ENCODE measurements at regions not wholly inside any gene's neighbourhood (a gene's known extent, or its start where the extent isn't known, plus 50 kb on each side); places are given as distances from the start of the nearest gene placed in this dataset.

DNA sequence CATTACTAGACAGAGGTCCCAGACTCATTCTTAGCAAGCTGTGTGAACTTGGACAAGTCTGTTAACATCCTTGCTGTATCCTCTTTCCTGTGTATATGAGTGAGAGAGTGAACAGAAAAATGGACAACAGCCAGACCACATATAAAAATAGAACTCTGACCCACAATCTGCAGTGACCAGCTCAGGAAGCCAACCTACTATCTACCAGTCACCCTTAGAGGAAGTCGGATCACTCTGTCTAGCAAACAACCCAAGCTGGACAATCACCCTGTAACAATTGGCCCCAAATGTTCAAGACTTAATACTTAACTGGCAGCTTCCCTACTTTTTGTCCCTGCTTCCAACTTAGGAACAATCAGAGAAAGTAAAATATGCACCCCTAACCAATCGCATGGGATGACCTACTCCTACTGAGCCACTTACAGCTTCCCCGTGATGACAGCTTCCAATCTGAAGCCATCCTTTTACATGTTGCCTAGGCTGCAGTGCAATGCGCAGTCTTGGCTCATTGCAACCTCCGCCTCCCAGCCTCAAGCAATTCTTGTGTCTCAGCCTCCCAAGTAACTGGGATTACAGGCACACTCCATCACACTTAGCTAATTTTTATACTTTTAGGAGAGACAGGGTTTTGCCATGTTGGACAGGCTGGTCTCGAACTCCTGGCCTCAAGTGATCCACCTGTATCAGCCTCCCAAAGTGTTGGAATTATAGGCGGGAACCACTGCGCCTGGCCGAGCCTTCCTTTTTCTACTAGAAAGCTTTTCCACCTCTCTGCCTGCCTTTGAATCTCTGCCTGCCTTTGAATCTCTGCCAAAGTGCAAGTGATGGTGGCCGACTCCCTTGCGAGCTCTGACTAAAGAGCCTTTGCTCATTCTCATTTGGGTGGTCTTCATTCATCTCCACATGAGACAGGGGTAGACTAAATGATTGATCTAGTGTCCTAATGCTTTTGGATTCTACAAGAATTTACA is 158.3 kb upstream of the NDUFV2 start:
- Histone ChIP-seq H3K27me3 (ENCODE audit: control insufficient read depth, insufficient read depth, low read length) (no peaks in the 10 kb centered on the region), H3K4me1 (ENCODE audit: control insufficient read depth, insufficient read depth, low read length) (peaks cover 7% of the 10 kb centered on the region), H3K27ac (ENCODE audit: low read depth, low read length) (no peak overlapping the region), H3K36me3 (ENCODE audit: control insufficient read depth, insufficient read depth, low read length) (no peaks in the 10 kb centered on the region), H3K9me3 (ENCODE audit: control insufficient read depth, insufficient read depth, low read length) (no peaks in the 10 kb centered on the region), H3K4me3 (ENCODE audit: low read depth, low read length) (no peak overlapping the region)
- WGBS (ENCODE audit: insufficient coverage): 83% methylated on average over 9 of the region's 11 CpGs
- peak in 1 of 6 donors; percentile 49 for DNase-seq (ENCODE audit: low read depth in 4 of 6, low spot score in 6 of 6)

DNA sequence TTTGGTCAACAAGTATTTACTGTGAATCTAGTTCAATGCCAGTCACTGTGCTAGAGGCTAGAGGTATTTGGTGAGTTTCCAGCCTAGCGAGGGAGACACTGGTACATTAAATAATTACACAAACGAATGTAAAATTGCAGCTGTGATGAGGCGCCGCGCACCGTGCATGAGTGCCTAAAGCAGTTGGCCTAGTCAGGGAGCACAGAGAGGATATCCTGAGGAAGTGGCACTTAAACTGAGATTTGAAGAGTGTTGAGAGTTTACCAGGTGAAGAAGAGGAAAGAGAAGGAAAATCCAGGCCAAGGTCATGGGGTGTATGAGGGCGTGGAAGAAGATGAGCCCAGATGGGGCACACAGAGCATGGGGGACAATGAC is 157.6 kb upstream of the NDUFV2 start:
- Histone ChIP-seq H3K36me3 (ENCODE audit: control insufficient read depth, insufficient read depth, low read length) (no peaks in the 10 kb centered on the region), H3K27ac (ENCODE audit: low read depth, low read length) (no peak overlapping the region), H3K4me1 (ENCODE audit: control insufficient read depth, insufficient read depth, low read length) (peaks cover 11% of the 10 kb centered on the region), H3K9me3 (ENCODE audit: control insufficient read depth, insufficient read depth, low read length) (no peaks in the 10 kb centered on the region), H3K4me3 (ENCODE audit: low read depth, low read length) (no peak overlapping the region), H3K27me3 (ENCODE audit: control insufficient read depth, insufficient read depth, low read length) (no peaks in the 10 kb centered on the region)
- 68% methylated on average over 7 of the region's 7 CpGs for WGBS (ENCODE audit: insufficient coverage)
- no peak for DNase-seq (ENCODE audit: low read depth in 4 of 6, low spot score in 6 of 6)

DNA sequence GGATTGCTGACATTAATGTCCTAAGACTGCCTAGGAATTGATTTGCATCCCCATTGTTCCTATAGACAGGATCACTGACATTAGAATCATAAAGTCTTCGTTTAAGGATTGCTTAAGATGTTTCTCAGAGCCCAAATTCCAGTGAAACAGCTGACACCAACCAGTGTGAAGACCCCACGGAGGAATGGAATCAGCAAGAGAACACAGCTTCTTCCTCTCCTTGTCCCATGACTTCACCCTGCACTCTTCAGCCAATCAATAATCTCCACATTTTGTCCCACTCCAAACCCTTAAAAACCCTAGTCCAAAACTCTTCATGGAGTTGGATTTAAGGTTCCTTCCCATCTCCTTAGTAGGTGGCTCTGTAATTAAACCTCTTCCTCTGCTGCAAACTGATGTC is 157.0 kb upstream of the NDUFV2 start:
- Histone ChIP-seq H3K36me3 (ENCODE audit: control insufficient read depth, insufficient read depth, low read length) (no peaks in the 10 kb centered on the region), H3K9me3 (ENCODE audit: control insufficient read depth, insufficient read depth, low read length) (no peaks in the 10 kb centered on the region), H3K27me3 (ENCODE audit: control insufficient read depth, insufficient read depth, low read length) (no peaks in the 10 kb centered on the region), H3K4me1 (ENCODE audit: control insufficient read depth, insufficient read depth, low read length) (peaks cover 11% of the 10 kb centered on the region), H3K4me3 (ENCODE audit: low read depth, low read length) (no peak overlapping the region), H3K27ac (ENCODE audit: low read depth, low read length) (no peak overlapping the region)
- 67% methylated on average over 1 of the region's 2 CpGs for WGBS (ENCODE audit: insufficient coverage)
- DNase-seq (ENCODE audit: low read depth in 4 of 6, low spot score in 6 of 6): no peak

DNA sequence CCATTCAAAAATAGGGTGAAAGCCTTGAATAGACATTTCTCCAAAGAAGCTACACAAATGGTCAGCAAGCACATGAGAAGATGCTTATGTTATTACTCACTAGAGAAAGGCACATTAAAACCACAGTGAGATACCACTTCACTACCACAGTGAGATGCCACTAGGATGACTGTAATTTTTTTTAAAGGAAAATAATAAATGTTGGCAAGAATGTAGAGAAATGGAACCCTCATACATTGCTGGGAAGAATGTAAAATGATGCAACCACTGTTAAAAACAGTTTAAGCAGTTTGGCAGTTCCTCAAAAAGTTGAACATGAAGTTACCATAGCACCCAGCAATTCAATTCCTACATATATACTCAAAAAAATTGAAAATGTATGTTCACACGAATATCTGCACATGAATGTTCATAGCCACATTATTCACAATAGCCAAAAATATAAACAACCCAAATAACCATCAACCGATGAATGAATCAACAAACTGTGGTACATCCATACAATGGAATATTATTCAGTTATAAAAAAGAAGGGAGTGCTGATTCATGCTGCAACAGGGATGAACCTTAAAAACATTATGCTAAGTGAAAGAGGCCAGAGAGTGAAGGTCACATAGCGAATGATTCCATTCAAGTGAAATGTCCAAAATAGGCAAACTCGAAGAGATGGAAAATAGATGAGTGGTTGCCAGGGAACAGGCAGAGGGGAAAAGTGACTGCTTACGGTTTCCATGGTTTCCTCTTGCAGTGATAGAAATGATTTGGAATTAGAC is 156.2 kb upstream of the NDUFV2 start:
- H3K36me3 ChIP-seq (ENCODE audit: control insufficient read depth, insufficient read depth, low read length): no peaks in the 10 kb centered on the region
- no peaks in the 10 kb centered on the region for H3K9me3 ChIP-seq (ENCODE audit: control insufficient read depth, insufficient read depth, low read length)
- no peak overlapping the region for H3K27ac ChIP-seq (ENCODE audit: low read depth, low read length)
- H3K27me3 ChIP-seq (ENCODE audit: control insufficient read depth, insufficient read depth, low read length): no peaks in the 10 kb centered on the region
- 46% methylated on average over 3 of the region's 5 CpGs for WGBS (ENCODE audit: insufficient coverage)
- no peak overlapping the region for H3K4me3 ChIP-seq (ENCODE audit: low read depth, low read length)
- no peak for DNase-seq (ENCODE audit: low read depth in 4 of 6, low spot score in 6 of 6)
- peaks cover 11% of the 10 kb centered on the region for H3K4me1 ChIP-seq (ENCODE audit: control insufficient read depth, insufficient read depth, low read length)

DNA sequence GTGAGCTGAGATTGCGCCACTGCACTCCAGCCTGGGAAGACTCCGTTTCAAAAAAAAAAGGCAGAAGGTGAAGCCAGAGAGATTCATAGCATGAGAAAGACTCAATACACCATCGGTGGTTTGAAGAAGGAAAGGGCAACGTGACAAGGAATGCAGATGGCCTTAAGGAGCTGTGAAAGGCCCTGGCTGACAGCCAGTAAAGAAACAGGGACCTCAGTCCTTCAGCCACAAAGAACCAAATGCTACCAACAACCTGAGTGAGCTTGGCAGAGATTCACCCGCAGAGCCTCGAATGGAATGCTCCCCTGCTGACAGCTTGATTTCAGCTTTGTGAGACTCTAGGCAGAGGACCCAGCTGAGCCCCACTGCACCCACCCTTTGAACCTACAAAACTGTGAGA is 154.9 kb upstream of the NDUFV2 start:
- Histone ChIP-seq H3K27me3 (ENCODE audit: control insufficient read depth, insufficient read depth, low read length) (no peaks in the 10 kb centered on the region), H3K4me1 (ENCODE audit: control insufficient read depth, insufficient read depth, low read length) (peaks cover 11% of the 10 kb centered on the region), H3K27ac (ENCODE audit: low read depth, low read length) (no peak overlapping the region), H3K9me3 (ENCODE audit: control insufficient read depth, insufficient read depth, low read length) (no peaks in the 10 kb centered on the region), H3K36me3 (ENCODE audit: control insufficient read depth, insufficient read depth, low read length) (no peaks in the 10 kb centered on the region), H3K4me3 (ENCODE audit: low read depth, low read length) (no peak overlapping the region)
- peak in 1 of 6 donors; percentile 65 for DNase-seq (ENCODE audit: low read depth in 4 of 6, low spot score in 6 of 6)
- WGBS (ENCODE audit: insufficient coverage): 38% methylated on average over 6 of the region's 6 CpGs

DNA sequence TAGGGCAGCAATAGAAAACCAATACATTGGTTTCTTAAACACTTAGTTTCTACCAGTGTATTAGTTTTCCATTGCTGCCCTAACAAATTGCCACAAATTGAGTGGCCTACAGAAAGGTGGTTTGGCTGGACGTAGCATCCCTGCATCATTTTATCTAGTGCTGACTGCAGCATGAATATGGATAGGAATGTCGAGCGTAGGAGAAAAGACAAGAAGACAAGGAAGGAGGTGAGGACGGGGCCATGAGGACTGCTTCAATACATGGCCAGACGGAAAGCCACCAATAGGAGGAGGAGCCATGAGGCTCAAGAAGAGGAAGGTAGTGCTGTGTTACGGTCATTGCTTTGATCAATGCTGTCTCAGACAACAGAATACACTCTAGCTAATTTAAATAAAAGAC is 154.5 kb upstream of the NDUFV2 start:
- no peak for DNase-seq (ENCODE audit: low read depth in 4 of 6, low spot score in 6 of 6)
- no peak overlapping the region for H3K4me3 ChIP-seq (ENCODE audit: low read depth, low read length)
- H3K36me3 ChIP-seq (ENCODE audit: control insufficient read depth, insufficient read depth, low read length): no peaks in the 10 kb centered on the region
- H3K27me3 ChIP-seq (ENCODE audit: control insufficient read depth, insufficient read depth, low read length): no peaks in the 10 kb centered on the region
- H3K27ac ChIP-seq (ENCODE audit: low read depth, low read length): no peak overlapping the region
- peaks cover 11% of the 10 kb centered on the region for H3K4me1 ChIP-seq (ENCODE audit: control insufficient read depth, insufficient read depth, low read length)
- WGBS (ENCODE audit: insufficient coverage): 83% methylated on average over 4 of the region's 6 CpGs
- H3K9me3 ChIP-seq (ENCODE audit: control insufficient read depth, insufficient read depth, low read length): no peaks in the 10 kb centered on the region

DNA sequence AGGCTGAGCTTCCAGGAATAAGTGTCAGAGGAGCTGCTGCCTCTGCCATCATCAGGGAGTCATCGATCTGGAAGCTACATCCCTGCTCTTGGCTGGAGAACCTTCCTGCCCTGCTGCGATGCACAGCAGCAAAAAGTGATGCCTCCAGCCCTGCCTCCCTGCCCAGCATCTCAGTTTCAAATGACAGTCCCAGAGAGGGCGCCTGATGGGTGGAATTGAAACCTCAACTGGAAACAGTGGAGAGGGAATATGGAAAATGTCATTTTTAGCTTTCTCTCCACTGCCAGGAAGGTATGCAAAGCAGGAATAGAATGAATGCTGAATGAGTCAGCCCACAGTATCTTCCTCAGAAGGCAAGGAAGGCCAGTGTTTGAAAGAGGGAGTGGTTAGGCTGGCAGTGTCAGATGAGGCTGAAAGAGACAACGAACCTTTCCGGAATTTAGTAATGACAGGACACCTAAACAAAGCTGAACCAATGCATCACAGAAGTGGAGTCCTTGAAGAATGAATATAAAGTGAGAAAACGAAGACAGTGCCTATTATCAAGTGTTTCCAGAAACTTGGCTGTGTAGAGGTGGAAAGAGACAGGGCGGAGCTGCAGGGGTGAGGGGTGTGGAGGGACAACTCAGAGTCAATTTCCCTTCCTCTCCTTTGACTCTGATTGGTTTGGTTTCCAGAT is 153.9 kb upstream of the NDUFV2 start:
- no peaks in the 10 kb centered on the region for H3K27me3 ChIP-seq (ENCODE audit: control insufficient read depth, insufficient read depth, low read length)
- 73% methylated on average over 6 of the region's 7 CpGs for WGBS (ENCODE audit: insufficient coverage)
- no peak overlapping the region for H3K27ac ChIP-seq (ENCODE audit: low read depth, low read length)
- H3K9me3 ChIP-seq (ENCODE audit: control insufficient read depth, insufficient read depth, low read length): no peaks in the 10 kb centered on the region
- H3K4me3 ChIP-seq (ENCODE audit: low read depth, low read length): no peak overlapping the region
- no peaks in the 10 kb centered on the region for H3K36me3 ChIP-seq (ENCODE audit: control insufficient read depth, insufficient read depth, low read length)
- peak in 1 of 6 donors; percentile 46 for DNase-seq (ENCODE audit: low read depth in 4 of 6, low spot score in 6 of 6)
- peaks cover 11% of the 10 kb centered on the region for H3K4me1 ChIP-seq (ENCODE audit: control insufficient read depth, insufficient read depth, low read length)

DNA sequence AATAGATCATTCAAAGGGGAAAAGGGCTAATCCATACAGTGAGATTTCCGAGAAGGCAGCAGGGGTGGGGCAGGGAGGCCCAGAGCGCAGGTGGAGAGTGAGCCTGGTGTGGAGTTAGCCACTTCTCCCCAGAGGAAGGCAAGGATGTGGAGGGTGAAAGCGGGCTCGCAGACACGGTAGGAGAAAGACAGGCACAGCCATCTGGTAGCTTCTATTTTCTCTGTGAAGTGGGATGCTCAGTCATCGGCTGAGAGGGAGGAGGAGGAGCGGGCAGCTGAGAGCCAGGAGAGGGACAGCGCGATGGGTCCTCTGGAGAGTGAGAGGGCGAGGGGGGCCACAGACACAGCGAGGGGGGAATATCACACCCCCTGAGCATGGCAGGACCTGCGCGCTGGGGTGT is 153.3 kb upstream of the NDUFV2 start:
- Histone ChIP-seq H3K27ac (ENCODE audit: low read depth, low read length) (no peak overlapping the region), H3K36me3 (ENCODE audit: control insufficient read depth, insufficient read depth, low read length) (no peaks in the 10 kb centered on the region), H3K4me1 (ENCODE audit: control insufficient read depth, insufficient read depth, low read length) (peaks cover 10% of the 10 kb centered on the region), H3K9me3 (ENCODE audit: control insufficient read depth, insufficient read depth, low read length) (no peaks in the 10 kb centered on the region), H3K27me3 (ENCODE audit: control insufficient read depth, insufficient read depth, low read length) (no peaks in the 10 kb centered on the region), H3K4me3 (ENCODE audit: low read depth, low read length) (no peak overlapping the region)
- peak in 2 of 6 donors; percentile 64 to 72 for DNase-seq (ENCODE audit: low read depth in 4 of 6, low spot score in 6 of 6)
- WGBS (ENCODE audit: insufficient coverage): 35% methylated on average over 13 of the region's 13 CpGs

DNA sequence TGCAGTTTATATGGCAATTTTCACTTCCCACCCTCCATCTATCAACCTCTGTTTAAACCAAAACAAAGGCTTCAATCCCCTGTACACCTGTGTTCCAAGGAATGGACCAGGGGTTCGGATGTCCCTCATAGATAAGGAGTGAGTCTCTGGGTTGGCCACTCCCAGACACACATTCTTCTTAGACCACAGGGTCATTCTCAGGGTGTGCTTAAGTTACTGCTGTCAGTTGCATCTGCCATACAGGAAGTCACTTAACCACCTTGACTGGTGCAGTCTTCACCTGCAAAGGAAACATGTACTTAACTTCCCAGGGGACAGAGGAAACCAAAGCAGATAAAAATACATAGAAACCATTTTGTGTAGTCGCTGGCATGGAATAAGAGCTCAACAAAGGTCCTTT is 151.0 kb upstream of the NDUFV2 start:
- Histone ChIP-seq H3K27ac (ENCODE audit: low read depth, low read length) (no peak overlapping the region), H3K4me3 (ENCODE audit: low read depth, low read length) (no peak overlapping the region), H3K4me1 (ENCODE audit: control insufficient read depth, insufficient read depth, low read length) (peaks cover 6% of the 10 kb centered on the region), H3K36me3 (ENCODE audit: control insufficient read depth, insufficient read depth, low read length) (no peaks in the 10 kb centered on the region), H3K9me3 (ENCODE audit: control insufficient read depth, insufficient read depth, low read length) (no peaks in the 10 kb centered on the region), H3K27me3 (ENCODE audit: control insufficient read depth, insufficient read depth, low read length) (no peaks in the 10 kb centered on the region)
- no peak for DNase-seq (ENCODE audit: low read depth in 4 of 6, low spot score in 6 of 6)
- 89% methylated on average over 1 of the region's 2 CpGs for WGBS (ENCODE audit: insufficient coverage)

All from spinal cord (tissue), 9 donors.